ENCODE measurements at regions not wholly inside any gene's neighbourhood (a gene's known extent, or its start where the extent isn't known, plus 50 kb on each side); places are given as distances from the start of the nearest gene placed in this dataset.

DNA sequence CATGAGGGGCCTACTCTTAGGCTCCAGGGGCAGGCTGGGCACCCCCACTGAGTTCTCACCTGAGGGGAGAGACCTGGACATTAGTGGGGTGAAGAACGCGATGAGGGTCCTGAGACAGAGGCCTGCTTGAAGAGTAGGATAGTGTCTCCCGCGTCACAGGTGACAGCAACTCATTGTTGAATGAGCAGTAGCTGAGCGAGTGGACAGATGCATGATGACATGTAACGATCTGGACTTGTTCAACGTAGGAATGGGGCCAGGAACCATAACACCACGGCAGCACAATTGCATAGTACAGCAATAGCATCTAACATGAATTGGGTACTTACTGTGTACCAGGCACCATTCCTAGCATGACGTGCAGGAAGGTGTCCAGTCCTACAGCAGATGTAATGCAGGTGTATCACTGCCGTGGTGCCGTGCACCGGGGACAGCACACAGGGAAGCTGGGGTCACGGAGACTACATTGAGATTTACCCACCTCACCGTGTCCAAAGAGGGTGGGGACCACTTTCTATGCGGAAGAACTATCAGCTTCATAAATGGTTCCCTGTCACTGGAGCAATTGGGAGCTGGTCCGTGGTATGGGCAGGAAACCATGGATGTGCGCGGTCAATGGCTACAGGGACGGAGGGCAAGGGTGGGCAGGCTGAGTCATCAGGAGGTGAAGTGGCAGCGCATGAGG, 1019.1 kb downstream of the TBC1D22A start:
- no peak for DNase-seq

DNA sequence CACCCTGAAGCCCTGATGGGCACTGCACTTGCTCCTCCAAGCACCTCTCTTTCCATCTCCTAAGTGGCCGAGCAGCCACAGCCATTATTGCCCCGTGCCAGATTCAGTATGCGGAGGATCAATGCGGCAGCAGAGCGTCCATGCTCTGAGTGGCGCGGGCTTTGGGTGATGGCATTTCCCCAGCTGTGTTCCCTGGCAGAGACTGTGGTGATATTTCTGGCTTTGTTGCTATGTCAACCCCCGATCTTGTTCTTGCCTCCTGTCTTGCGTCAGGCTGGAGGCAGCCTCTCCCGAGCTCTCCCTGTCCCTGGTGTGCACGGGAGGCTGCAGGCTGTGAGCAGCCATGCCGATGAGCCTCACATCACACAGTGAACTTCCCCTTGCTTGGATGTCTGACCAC, 1018.6 kb downstream of the TBC1D22A start:
- DNase-seq = no peak

DNA sequence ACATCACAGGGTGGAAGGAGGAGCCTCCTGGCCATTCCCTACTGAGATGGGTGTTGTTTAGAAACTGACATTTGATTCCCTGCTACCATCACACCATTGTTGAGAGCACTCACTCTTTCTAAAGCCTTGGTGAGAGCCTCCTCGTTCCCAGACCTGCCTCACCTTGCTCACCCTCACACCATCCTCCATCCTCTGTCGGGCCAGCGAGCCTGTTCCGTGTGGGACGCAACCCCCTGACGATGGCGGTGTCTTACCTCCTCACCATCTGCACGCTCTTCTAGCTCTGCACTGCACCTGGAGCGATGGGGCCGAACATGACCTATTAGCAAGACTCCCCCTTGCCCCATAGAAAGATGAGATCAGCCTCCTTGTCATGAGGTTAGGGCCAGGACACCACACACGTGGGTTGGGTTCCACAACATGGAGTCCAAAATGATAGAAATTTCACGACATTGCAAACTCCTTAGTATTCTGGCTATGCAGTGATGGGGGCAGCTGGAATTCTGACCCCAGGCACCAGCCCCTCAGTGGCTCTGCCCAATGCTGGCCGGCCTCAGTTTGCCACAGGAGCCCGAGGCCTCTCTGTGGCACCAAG, 1017.9 kb downstream of the TBC1D22A start:
- DNase-seq = no peak

DNA sequence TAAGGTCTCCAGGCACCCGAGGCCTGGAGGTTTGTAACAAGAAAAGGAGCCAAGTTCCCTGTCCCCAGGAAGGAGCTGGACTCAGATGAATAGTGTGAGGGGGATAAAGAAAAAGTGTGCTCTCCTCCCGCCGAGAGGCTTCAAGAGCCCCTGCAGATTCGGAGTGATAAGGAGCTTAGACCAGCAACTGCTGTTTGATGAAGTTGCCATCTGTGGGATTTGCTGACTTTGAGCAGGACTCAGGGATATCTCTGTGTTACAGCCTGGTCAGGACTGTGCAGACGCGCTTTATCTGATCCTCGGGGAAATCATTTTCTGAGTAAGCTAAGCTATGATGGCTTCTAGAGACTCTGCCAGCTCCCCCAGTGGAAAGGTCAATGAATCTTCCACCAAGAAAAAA, 1017.0 kb downstream of the TBC1D22A start:
- DNase-seq = no peak

DNA sequence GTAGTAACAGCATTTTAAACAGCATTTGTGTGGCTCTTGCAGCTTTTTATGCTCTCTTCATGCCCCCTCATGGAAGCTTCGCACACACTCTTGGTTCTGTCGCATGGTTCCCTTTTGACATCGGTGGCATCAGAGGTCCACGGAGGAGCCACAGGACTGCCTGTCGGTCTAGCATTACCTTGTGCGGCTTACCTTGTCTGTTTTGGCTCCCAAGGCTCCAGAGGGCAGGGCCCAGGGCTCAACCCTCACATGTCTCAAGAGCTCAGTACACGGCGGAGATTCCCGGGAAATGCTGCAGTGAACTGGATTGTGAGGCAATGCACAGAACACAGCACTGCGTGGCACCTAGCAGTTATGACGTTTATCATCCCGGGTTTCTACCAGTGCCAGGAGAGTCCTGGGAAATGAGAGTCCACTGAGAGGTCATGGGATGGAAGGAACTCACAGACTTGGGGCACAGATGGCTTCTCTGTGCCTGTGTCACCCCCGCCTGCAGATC, 1015.8 kb downstream of the TBC1D22A start:
- no peak for DNase-seq

DNA sequence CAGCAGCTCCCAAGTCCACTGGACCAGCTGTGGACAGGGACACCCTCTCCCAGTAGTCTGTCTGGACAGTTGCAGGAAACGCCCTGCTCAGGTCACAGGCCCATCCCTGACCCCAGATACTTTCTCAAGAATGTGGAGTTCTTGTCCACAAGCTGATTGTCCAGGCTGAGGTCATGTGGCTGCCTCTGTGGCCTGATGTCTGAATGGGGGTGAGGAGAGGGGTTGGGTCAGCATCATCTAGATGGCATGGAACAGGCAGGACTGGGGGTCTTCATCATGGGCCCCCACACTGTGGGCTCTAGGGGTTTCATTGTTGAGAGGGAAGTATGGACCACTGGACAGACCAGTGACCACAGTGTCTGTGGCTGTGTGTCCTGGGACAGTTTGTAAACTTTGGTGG, 1015.0 kb downstream of the TBC1D22A start:
- no peak for DNase-seq

DNA sequence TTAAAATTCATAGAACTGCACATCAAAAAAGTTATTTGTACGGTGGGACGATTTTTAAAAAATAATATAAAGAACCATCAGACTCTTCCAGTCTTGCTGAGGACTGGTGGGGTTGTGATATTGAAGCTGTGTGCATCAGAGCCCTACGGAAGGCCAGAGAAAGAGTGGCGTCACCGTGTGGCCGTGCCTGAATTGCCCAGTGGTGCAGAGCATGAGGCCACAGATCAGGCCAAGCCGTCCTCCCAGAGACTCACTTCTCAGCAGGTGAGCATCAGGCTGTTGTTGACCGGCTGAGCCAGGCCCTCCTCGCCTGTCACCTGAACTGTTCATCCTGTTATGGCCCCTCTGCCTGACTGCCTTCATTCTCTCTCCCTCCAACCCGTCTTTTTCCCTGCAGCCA, 1013.9 kb downstream of the TBC1D22A start:
- DNase-seq = no peak

DNA sequence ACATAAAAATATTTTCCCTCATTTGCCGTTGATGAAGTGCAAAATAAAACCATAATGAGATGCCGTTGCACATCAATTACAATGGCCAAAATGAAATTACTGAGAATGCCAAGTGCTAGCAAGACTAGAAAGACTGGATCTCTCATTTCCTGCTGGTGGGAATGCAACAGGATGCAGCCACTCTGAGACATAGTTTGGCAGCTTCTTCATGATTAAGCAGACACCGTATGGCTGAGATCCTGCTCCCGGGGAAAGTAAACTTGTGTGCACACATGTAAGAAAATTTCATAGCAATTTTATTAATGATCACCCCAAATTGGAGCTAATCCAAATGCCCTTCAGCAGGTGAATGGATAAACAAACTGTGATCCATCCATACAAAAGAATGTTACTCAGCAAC, 1013.2 kb downstream of the TBC1D22A start:
- no peak for DNase-seq

DNA sequence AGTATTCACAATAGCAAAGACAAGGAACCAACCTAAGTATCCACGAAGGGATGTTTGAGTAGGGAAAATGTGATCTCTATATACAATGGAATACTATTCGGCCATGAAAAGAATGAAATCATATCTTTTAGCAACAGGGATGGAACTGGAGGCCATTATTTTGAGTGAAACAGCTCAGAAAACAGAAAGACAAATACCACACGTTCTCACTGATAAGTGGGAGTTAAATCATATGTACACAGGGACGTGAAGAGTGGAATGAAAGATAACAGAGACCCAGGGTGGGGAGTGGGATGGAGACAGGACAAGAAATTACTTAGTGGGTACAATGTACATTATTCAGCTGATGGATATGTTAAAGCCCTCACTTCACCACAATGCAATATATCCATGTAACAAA, 1012.7 kb downstream of the TBC1D22A start:
- no peak for DNase-seq

DNA sequence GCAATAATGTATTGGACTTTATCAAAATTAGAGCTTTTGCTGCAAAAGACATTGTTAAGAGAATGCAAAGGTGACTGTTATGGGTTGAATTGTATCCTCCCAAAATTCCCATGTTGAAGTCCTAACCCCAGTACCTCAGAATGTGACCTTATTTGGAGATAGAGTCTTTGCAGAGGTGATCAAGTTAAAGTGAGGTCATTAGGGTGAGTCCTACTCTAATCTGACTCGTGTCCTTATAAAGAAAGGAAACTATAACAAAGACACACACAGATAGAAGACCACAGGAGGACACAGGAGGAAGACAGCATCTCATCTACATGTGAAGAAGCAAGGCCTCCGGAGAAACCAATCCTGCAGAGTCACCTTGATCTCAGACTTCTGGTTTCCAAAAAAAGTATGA, 1011.2 kb downstream of the TBC1D22A start:
- DNase-seq = no peak

DNA sequence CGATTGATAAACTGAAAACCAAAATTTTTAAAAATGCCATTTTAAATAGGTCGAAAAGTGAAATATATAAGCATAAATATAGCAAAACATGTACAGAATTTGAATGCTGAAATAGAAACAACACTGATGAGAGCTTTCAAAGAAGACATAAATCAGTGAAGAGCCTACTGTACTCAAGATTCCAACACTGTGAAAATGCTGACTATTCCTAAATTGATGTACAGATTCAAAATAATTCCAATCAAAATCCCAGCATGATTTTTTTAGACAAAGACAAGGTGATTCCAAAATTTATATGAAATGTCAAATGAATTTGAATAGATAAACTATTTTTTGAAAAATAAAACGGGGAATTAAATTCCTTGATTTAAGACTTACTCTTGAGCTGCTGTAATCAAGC, 1010.4 kb downstream of the TBC1D22A start:
- DNase-seq = no peak

DNA sequence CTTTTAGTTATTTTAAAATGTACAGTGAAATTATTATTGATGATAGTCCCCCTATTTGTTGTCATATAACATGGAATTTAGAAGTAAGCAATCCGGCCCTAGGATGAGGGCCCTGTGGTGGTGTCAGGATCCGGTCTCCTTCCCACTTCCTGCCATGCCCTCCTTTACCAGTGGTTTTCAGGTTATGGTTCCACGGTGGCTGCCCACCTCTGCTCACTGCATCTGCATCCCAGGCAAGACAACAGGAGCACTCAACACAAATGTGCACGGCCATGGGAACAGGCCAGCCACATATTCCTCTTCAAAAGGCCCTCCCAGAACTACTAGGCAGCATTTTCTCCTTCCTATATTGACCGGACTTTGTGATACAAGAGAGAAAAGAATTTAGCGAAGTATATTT, 1007.2 kb downstream of the TBC1D22A start:
- no peak for DNase-seq

DNA sequence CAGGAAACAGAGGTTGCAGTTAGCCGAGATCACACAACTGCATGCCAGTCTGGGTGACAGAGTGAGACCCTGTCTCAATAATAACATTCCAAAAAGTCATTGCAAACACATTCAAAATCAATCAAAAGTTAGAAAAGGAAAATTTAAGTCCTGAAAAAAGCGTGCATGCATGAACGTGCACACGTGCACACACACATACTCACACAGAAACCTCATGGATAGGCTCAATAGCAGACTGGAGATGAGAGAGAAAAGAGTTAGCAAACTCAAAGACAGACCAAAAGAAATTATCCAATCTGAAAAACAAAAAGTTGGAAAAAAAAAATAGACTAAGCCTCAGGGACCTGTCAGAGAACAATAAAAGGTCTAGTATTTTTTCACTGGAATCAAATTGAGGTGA, 1005.6 kb downstream of the TBC1D22A start:
- DNase-seq = no peak

DNA sequence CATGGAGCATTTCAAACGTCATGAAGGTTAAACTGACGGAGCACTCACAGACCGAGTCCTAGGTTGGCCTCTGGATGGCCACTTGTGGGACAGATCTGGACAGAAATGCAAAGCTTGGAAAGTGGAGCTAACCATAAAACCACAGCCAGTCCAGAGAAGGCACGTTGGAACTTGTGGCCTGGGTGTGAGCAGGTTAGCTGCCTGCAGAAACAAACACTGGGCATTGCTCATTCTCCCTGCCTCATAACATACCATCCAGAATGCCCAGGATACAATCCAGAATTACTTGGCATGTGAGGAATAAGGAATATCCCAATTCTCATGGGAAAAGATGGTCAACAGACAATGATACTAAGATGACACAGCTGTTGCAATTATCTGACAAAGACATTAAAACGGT, 1005.0 kb downstream of the TBC1D22A start:
- no peak for DNase-seq

DNA sequence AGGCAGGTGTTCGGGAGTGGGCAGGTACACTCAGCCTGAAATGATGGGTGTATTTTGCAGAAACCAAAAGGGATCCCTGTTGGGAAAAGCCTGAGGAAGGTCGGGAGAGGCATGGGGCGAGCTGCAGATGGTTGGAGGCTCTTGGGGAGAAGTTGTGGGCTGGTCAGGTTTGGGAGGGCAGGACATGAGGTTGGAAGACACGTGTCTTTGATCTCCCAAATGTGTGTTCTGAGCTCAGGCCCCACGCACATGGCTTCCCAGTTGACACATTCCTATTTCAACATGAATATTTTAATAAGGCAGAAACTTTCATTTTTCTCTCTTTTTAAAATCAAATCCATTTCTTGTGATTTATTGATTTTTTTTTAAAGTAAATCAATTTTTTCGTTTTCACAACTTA, 1003.3 kb downstream of the TBC1D22A start:
- no peak for DNase-seq

DNA sequence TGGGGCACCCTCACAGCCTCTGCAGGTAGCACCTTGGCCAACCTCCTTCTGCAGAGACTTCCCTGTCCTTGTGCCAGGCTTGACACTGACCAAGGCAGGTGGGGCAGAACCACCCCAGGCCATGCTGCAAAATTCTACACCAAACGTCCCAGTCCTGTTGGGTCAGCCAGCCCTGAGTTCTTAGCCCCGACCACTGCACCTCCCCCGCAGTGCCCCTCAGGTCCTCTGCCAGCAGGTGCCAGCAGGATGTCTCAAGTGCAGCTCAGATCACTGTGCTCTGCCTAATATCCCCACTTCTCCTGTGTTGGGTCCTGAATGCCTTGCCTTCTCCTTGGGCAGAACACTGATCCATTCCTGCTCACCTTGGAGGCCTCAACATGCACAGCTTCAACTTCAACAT, 999.7 kb downstream of the TBC1D22A start:
- DNase-seq = no peak

DNA sequence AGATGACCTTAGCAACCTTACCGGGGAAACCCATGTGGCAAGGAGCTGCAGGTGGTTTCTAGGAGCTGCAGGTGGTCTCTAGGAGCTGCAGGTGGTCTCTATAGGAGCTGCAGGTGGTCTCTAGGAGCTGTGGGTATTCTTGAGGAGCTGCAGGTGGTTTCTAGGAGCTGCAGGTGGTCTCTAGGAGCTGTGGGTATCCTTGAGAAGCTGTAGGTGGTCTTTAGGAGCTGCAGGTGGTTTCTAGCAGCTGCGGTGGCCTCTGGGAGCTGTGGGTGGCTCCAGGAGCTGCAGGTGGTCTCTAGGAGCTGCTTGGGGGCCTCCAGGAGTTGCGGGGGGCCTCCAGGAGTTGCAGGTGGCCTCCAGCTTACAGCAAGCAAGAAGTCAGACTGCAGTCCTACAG, 997.5 kb downstream of the TBC1D22A start:
- no peak for DNase-seq

DNA sequence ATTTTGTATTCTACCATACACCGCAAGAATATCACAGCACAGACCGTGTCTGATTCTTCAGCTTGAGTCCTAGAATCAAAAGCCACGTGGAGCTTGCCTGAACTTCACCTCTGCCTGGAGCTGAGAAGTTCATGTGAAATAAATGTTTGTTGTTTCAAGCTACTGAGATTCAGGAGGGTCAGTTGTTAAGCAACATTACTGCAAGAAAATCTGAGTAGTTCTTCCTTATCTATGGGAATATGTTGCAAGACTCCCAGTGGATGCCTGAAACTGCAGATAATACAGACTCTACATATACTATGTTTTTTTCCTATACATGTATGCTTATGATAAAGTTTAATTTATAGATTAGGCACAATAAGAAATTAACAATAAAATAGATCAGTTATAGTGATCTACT, 995.3 kb downstream of the TBC1D22A start:
- DNase-seq = no peak

DNA sequence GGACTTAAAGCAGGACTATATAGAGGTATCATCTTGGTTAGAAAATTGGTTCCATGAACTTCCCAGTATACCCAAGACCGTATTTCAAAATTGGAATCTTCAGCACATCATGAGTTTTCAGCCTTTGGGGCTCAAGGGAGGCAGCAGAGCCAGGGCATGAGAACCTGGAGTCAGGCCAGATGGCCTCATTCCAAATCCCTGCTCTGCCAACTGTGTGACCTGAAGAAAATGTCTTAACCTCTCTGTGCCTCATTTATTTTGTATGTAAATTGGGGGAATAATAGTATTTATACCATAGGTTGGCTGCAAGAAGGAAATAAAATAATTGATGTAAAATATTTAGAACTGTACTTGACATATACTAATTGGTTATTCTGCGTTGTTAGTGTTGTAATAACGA, 987.6 kb downstream of the TBC1D22A start:
- no peak for DNase-seq

DNA sequence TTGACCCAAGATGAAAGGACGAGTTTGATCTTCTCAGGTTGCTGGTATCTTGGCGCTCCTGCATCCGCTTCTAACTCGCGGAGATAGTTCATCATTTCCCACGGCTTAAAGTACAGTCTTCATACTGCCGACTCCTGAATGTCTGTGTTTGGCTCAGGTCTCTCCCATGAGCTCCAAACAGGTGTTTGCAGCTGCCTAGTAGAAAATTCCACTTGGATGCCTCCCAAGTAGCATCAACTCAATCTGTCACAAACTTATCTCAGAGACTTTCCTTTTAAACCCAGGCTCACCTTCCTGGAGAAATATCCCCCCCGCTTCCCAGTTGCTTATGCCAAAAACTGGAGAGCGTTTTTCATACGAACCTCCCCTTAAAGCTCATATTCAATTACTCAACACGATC, 986.5 kb downstream of the TBC1D22A start:
- no peak for DNase-seq

DNA sequence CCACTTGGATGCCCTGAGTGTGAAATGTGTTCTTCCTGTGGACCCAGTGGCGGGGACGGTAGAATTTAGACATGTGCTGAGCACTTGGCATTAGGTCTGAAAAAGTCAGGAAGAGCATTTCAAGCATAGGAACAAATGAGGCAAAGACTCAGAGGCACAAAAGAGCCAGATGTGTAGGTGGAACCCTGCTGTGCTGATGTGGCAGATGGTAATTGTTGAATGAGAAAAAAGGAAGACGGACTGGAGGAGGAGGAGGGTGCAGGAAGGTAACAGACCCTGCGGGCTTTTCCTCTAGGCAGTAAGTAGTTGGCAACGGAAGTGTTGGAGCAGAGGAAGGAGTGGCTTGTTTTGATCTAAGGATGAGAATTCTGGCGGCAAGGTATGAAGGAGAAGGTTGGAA, 985.8 kb downstream of the TBC1D22A start:
- DNase-seq = no peak

DNA sequence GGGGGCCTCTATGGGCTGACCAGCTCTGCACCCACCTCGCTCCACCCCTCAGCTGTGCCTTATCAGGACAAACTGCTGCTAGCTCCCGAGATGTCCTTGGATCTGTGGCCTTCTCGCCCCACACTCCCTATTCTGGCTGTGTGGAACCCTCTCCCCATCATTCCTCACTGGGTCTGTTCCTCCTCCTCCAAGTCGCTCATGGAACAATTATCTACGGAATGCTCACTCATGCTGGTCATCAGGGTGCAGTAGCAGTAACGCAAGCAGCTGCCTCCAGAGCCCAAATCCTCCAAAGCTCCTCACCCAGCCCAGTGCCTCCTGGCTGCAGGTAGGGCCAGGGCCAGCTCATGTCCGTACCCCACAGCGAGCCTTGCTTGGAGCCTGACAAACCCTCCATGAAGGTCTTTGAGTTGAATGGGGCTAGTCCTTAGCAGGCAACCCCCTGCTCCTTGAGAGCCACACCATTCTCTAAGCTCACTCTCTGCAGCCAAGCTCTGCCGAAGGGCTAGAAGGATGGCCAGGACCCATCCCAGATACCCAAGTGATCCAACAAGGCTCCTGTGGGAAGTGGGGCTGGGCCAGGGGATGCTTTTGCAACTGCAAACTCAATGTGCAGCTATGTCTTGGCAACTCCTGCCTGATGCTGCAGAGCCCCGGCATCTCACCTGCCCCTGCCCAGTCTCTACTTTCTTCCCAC, 977.8 kb downstream of the TBC1D22A start:
- no peak for DNase-seq

DNA sequence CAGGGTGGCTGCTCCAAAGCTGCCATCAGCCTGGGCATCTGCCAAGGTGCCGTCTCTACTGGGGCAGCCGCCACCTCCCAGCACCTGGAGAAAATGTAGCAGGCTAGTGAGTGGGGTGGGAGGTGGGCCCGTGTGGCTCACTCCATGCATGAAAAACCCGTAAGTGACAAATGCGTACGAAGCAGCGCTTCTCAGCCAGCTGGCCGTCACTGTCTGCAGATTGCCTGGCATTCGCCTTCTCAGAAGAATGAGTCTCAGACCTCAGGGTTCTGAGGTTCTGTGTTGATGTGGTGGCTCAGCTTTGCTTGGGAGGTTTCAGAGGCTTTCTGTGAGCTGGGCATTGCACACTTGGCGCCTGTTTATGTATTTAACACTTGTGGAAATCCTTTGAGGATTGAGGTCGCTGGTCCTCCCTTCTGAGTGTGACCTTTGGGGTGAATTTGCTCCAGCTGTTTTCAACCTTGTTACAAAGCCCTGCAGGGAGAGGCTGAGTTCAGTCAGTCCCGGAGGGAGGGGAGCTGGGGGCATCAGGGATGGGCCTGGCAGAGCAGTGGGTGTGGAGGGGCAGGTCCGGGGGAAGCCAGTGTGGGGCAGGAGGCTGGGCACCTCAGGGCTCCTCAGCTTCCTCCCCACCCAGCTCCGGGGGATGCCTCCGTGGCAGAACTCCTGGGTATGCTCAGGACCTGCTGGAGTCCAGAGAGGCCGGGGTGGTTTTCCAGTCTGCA, 977.0 kb downstream of the TBC1D22A start:
- DNase-seq = no peak

Measured in SW 1271 (cell line).